ENCODE measurements at regions not wholly inside any gene's neighbourhood (a gene's known extent, or its start where the extent isn't known, plus 50 kb on each side); places are given as distances from the start of the nearest gene placed in this dataset.

DNA sequence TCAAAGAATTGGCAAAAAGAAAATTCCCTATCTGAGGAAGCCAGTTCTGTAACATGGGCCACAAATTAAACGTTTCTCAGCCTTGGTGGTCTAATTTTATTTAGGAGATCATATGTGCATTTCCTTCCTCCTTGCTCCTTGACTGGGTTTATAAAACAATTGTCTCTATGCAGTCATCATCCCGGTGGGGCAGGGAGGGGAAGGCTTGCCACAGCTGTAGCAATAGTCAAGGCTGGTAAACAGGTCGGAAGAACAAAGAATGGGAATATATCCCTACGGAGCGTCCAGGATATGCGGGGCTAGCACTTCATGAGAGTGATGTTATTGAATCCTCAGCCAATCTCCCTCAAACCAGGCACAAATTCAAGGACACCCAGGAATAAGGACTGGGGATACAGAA, 143.8 kb downstream of the RNF152 start:
- no peak for DNase-seq (ENCODE audit: low read depth)
- H3K4me3 ChIP-seq (ENCODE audit: low read length): no peak overlapping the region
- TF ChIP-seq CTCF (IDR thresholded peaks at IDR 0.05; ENCODE audit: insufficient read depth, low read depth, low read length, missing control alignments): no peak

DNA sequence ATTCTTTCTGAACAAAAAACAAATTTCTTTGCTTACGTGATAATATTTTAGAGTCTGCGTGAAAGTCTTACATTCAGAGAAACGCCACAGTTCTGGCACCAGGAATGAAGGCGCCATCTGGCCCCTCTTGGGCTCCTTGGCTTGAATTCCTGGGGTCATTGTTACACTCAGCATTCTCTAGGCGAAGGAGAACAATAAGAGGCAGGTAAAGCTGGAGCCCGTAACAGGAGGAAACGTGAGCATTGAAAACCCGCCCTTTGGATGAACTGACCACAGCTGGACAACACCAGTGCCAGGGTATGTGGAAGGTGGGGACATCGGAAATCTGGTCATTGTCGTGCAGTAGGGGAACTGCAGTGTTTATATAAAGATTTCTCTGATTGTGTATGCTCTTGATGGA, 144.8 kb downstream of the RNF152 start:
- DNase-seq (ENCODE audit: low read depth): no peak
- TF ChIP-seq CTCF (IDR thresholded peaks at IDR 0.05; ENCODE audit: insufficient read depth, low read depth, low read length, missing control alignments): no peak
- H3K4me3 ChIP-seq (ENCODE audit: low read length): no peak overlapping the region

DNA sequence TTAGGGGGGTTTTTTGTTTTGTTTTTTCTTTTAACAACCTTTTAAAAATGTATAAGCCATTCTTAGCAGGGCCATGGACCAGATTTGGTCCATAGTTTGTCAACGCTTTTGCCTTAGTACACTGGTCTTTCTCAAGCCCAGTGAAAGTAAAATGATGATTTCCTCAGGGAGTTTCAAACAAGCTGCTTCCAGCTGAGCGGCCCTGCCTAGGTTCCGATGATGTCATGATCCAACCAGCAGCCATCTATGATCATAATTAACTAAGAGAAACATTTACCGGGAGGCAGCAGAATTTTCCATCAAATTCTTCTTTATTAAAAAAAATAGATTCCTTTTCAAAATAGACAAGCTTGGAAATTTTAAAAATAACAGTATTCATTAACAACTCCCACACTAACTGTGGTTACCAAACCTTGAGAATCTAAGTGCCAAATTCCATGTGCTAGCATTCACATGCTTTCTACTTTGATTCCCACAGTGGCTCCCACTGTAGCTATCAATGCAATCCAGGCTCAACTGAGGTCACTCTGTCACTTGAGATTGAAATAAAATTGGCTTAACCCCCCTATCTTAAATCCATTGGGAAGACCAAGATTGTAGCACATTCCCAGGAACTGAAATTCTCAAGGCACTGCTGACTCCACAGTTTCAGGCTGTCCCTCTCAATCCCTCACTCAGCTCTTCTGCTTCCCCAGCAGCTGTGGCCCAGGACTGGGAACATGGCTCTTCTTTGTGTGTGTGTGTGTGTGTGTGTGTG, 148.9 kb downstream of the RNF152 start:
- no peak for TF ChIP-seq CTCF (IDR thresholded peaks at IDR 0.05; ENCODE audit: insufficient read depth, low read depth, low read length, missing control alignments)
- no peak overlapping the region for H3K4me3 ChIP-seq (ENCODE audit: low read length)
- DNase-seq (ENCODE audit: low read depth): no peak

GRCh38 chr18:61742565-61743429, 150.0 kb downstream of the RNF152 start:
- no peak for DNase-seq (ENCODE audit: low read depth)

GRCh38 chr18:61741881-61742454, 150.8 kb downstream of the RNF152 start:
- DNase-seq (ENCODE audit: low read depth): no peak
- no peak overlapping the region for H3K4me3 ChIP-seq (ENCODE audit: low read length)
- TF ChIP-seq CTCF (IDR thresholded peaks at IDR 0.05; ENCODE audit: insufficient read depth, low read depth, low read length, missing control alignments): no peak

More at GRCh38 chr18:61742565-61743429, 150.0 kb downstream of the RNF152 start:
- TF ChIP-seq CTCF (IDR thresholded peaks at IDR 0.05; ENCODE audit: insufficient read depth, low read depth, low read length, missing control alignments): no peak
- H3K4me3 ChIP-seq (ENCODE audit: low read length): no peak overlapping the region

DNA sequence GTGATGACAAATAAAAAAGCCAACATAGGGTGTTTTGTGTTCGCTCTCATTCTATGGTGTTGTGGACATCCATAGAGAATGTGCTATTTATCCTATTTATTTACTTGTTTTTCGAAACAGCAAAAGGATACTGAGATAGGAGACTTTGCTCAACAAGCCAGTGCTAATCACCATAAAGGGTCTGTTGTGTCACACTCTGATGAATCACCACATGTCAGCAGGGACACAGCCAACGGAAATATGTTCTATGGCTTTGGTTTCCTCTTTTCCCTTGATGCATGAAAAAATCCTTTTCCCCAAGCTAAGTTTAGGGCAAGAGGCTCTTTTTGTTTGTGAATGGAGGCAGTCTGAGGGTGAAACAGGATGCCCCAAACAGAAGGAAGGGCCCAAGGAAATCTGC, 154.3 kb downstream of the RNF152 start:
- no peak for TF ChIP-seq CTCF (IDR thresholded peaks at IDR 0.05; ENCODE audit: insufficient read depth, low read depth, low read length, missing control alignments)
- H3K4me3 ChIP-seq (ENCODE audit: low read length): no peak overlapping the region
- peak; percentile 18 for DNase-seq (ENCODE audit: low read depth)

Measured in epithelial cell of esophagus (primary cell).